GM12878 (cell line): ENCODE measurements at regions not wholly inside any gene's neighbourhood (a gene's known extent, or its start where the extent isn't known, plus 50 kb on each side); places are given as distances from the start of the nearest gene placed in this dataset.

ENCODE experiments used
- ATAC-seq: fragments of 200-7000 bp; cut with Tn5 transposase; 3 replicates; pipeline ENCODE4 v1.9.1; 2020; ENCODE audit warnings: mild to moderate bottlenecking, moderate library complexity
- BruUV-seq: library from RNA; stranded (reverse); fragments of 400-500 nt; replicated peaks from 2 replicates; lab custom pipeline; 2021; lab: Mats Ljungman, UMichigan
- CTCF ChIA-PET: fragments of 300-600 bp; sonication (Branson Sonifier 250); formaldehyde crosslinking; extraction: SDS; loops from one replicate; lab custom pipeline; 2021; ENCODE audit warnings: inconsistent platforms; lab: Yijun Ruan, JAX
- POLR2A ChIA-PET: fragments of 350-600 bp; formaldehyde crosslinking; extraction: SDS; loops from one replicate; lab custom pipeline; 2021; ENCODE audit warnings: inconsistent platforms; lab: Charles Lee
- RAD21 ChIA-PET: fragments of 300-600 bp; sonication (Branson Sonifier 250); formaldehyde crosslinking; loops from one replicate; lab custom pipeline; 2023; ENCODE audit warnings: antibody characterized with exemption; ENCODE audit not compliant: unreplicated experiment; lab: Charles Lee
- SMC1A ChIA-PET: fragments of 300-600 bp; sonication (Branson Sonifier 250); formaldehyde crosslinking; loops from one replicate; lab custom pipeline; 2023; ENCODE audit not compliant: unreplicated experiment, uncharacterized antibody; lab: Charles Lee
- DNase-seq: peaks from one replicate; pipeline ENCODE4 v3.0.0-alpha.2; 2011; ENCODE audit warnings: low read depth, low spot score
- FAIRE-seq: peaks from 3 replicates; lab custom pipeline; 2011; peaks lifted over from hg19 to GRCh38; lab: Jason Lieb, UNC
- H2AFZ ChIP-seq: 2 replicates; pipeline ENCODE4 v1.6.0; 2011; ENCODE audit warnings: low read depth, low read length, control low read depth; ENCODE audit not compliant: control insufficient read depth
- H3K27ac ChIP-seq: 2 replicates; pipeline ENCODE4 v1.5.1; 2011; ENCODE audit warnings: control low read depth; ENCODE audit not compliant: control insufficient read depth, insufficient read depth
- H3K27me3 ChIP-seq, 2 experiments: replicated peaks in 1 of 2; 2 replicates each; pipeline versions ENCODE4 v1.6.0 to v1.6.1; 2011; ENCODE audit warnings: low read length in 1 of 2; ENCODE audit not compliant: control insufficient read depth in 2 of 2, insufficient read depth in 2 of 2
- H3K36me3 ChIP-seq, 2 experiments: 2 replicates each; pipeline ENCODE4 v1.5.1; 2011; ENCODE audit warnings: low read length in 1 of 2; ENCODE audit not compliant: control insufficient read depth in 2 of 2, insufficient read depth in 2 of 2
- H3K4me1 ChIP-seq: 2 replicates; pipeline ENCODE4 v1.6.1; 2011; ENCODE audit warnings: mild to moderate bottlenecking, low read length, moderate library complexity, mixed read lengths; ENCODE audit not compliant: control insufficient read depth, insufficient read depth
- H3K4me2 ChIP-seq: 2 replicates; pipeline ENCODE4 v1.6.0; 2011; ENCODE audit warnings: control low read depth; ENCODE audit not compliant: control insufficient read depth, insufficient read depth
- H3K4me3 ChIP-seq: fragments of 200-600 bp; sonication (generic); 2 replicates; pipeline ENCODE4 v1.5.1; 2016
- H3K79me2 ChIP-seq: 2 replicates; pipeline ENCODE4 v1.6.0; 2011; ENCODE audit warnings: low read length; ENCODE audit not compliant: control insufficient read depth, insufficient read depth
- H3K9ac ChIP-seq: 2 replicates; pipeline ENCODE4 v1.8.0; 2011; ENCODE audit warnings: low read length, control low read depth, mixed read lengths; ENCODE audit not compliant: control insufficient read depth, insufficient read depth
- H3K9me3 ChIP-seq: replicated peaks from 3 replicates; pipeline ENCODE4 v1.5.1; 2011; ENCODE audit warnings: mild to moderate bottlenecking, low read length; ENCODE audit not compliant: control insufficient read depth, insufficient read depth
- H4K20me1 ChIP-seq: 2 replicates; pipeline ENCODE4 v1.6.0; 2011; ENCODE audit not compliant: control insufficient read depth, insufficient read depth
- ATF7 ChIP-seq: fragments of 450-650 bp; IDR thresholded peaks from 2 replicates; pipeline ENCODE4 v1.6.1; 2016; ENCODE audit warnings: low read depth, mild to moderate bottlenecking
- CBFB ChIP-seq: IDR thresholded peaks from 2 replicates; pipeline ENCODE4 v1.6.1; 2016; ENCODE audit warnings: antibody characterized with exemption, low read depth
- FOXM1 ChIP-seq: IDR thresholded peaks from 2 replicates; pipeline ENCODE4 v1.6.1; 2012; ENCODE audit warnings: low read depth, mild to moderate bottlenecking, inconsistent platforms, low read length, moderate library complexity
- KDM1A ChIP-seq: fragments of 200-600 bp; sonication (generic); IDR thresholded peaks from 2 replicates; pipeline ENCODE4 v1.6.1; 2016; ENCODE audit warnings: borderline replicate concordance
- NFXL1 ChIP-seq: fragments of 450-650 bp; IDR thresholded peaks from 2 replicates; pipeline ENCODE4 v1.6.1; 2017; ENCODE audit warnings: antibody characterized with exemption, mild to moderate bottlenecking, borderline replicate concordance
- USF2 ChIP-seq: IDR thresholded peaks from 2 replicates; pipeline ENCODE4 v1.6.1; 2011; ENCODE audit warnings: low read depth, low read length, improper control_type of control experiment, borderline replicate concordance
- ZBTB11 ChIP-seq: fragments of 450-650 bp; formaldehyde crosslinking; IDR thresholded peaks from 2 replicates; pipeline ENCODE4 v1.5.0; 2022; ENCODE audit warnings: mild to moderate bottlenecking, missing genetic modification characterization
- ZNF217 ChIP-seq: fragments of 450-650 bp; IDR thresholded peaks from 2 replicates; pipeline ENCODE4 v1.6.1; 2017; ENCODE audit warnings: antibody characterized with exemption, mild to moderate bottlenecking
- in situ Hi-C: fragments of 300-500 bp; cut with MboI; formaldehyde crosslinking; loops from 9 replicates; pipeline ENCODE4 v1.14.3; 2018; ENCODE audit warnings: mixed read lengths
- intact Hi-C: fragments of 100-400 bp; cut with micrococcal nuclease; formaldehyde crosslinking; loops from one replicate; pipeline ENCODE4 v1.14.2; 2022; ENCODE audit not compliant: unreplicated experiment

- Histone ChIP-seq H3K27me3 (no peaks in the 10 kb centered on the region; a peak in 2 of 4 replicates), H3K4me1 (no peaks in the 10 kb centered on the region), H3K79me2 (no peaks in the 10 kb centered on the region), H3K36me3 (no peaks in the 10 kb centered on the region), H3K27ac (no peak overlapping the region), H3K9me3 (no peaks in the 10 kb centered on the region), H3K4me3 (no peak overlapping the region), H4K20me1 (no peaks in the 10 kb centered on the region), H3K9ac (no peak overlapping the region), H2AFZ (no peak overlapping the region), H3K4me2 (no peak overlapping the region)
- POLR2A ChIA-PET, result no interaction called here
- CTCF ChIA-PET, result no interaction called here
- in situ Hi-C loops (no loop called here), intact Hi-C loops (no loop called here)
- no peak for FAIRE-seq
- DNase-seq, result no peak
- ATAC-seq, result no peak
- SMC1A ChIA-PET, result interaction anchor here (0.7 to 1.6 kb wide), 3 partner anchors 13 to 71 kb away, joined by 3 read pairs; partner anchors contain the start of gene CCDC39
- no TSS peak for BruUV-seq
- RAD21 ChIA-PET, result no interaction called here
- TF ChIP-seq CBFB (no peak), ZBTB11 (CRISPR knock-in tag) (no peak), NFXL1 (no peak), USF2 (no peak), ATF7 (no peak), ZNF217 (no peak), FOXM1 (no peak), KDM1A (no peak)
These were observed 70.5 kb upstream of the CCDC39 start for GRCh38 chr3:180749796-180750195.
